Adrenal gland (tissue), 9 donors: ENCODE measurements at regions not wholly inside any gene's neighbourhood (a gene's known extent, or its start where the extent isn't known, plus 50 kb on each side); places are given as distances from the start of the nearest gene placed in this dataset.
"Not testable (repeated sequence)": the region's sequence is repeated elsewhere in the genome, so short reads cannot be mapped to it uniquely, and the experiment has no call there.

ENCODE experiments used
- DNase-seq, 7 donors: peaks; one replicate each; pipeline ENCODE4 v3.0.0-alpha.2; 2019 to 2020
- H3K27ac ChIP-seq, 5 donors: fragments of 200-600 bp; sonication (generic) in 4 of 5; 1 replicate in 3 of 5; 2 replicates in 2 of 5; pipeline versions ENCODE4 v1.5.1 to v1.8.0; 2016 to 2020; ENCODE audit warnings: mild to moderate bottlenecking in 1 of 5
- H3K27me3 ChIP-seq: fragments of 200-600 bp; 2 replicates; pipeline ENCODE4 v1.8.0; 2021
- H3K36me3 ChIP-seq, 2 donors: fragments of 200-600 bp; replicated peaks in 1 of 2; 1 replicate in 1 of 2; 2 replicates in 1 of 2; pipeline versions ENCODE4 v1.5.1 to v1.8.0; 2018 to 2022
- H3K4me1 ChIP-seq, 2 donors: fragments of 200-600 bp; replicated peaks in 1 of 2; 1 replicate in 1 of 2; 2 replicates in 1 of 2; pipeline versions ENCODE4 v1.5.1 to v1.8.0; 2018 to 2021
- H3K4me3 ChIP-seq, 4 donors: fragments of 200-600 bp; sonication (generic) in 3 of 4; one replicate each; pipeline ENCODE4 v1.5.1; 2016 to 2018
- H3K9me3 ChIP-seq, 3 donors: fragments of 200-600 bp; sonication (generic) in 1 of 3; replicated peaks in 1 of 3; 1 replicate in 2 of 3; 2 replicates in 1 of 3; pipeline versions ENCODE4 v1.5.1 to v1.8.0; 2016 to 2021
- POLR2A ChIP-seq, 2 donors: fragments of 450-650 bp; IDR thresholded peaks; one replicate each; pipeline ENCODE4 v1.6.1; 2017; ENCODE audit warnings: antibody characterized with exemption in 2 of 2, mild to moderate bottlenecking in 2 of 2, moderate library complexity in 1 of 2
- WGBS, 4 donors: extraction: QIAGEN DNeasy Blood & Tissue Kit in 2 of 4; methylation state at CpG; one replicate each; pipeline versions ENCODE4 v1.1.5 to v1.1.7; 2013 to 2017; 5-methylcytosine and 5-hydroxymethylcytosine counted together
- intact Hi-C, 2 donors: fragments of 100-400 bp; cut with DNase I; formaldehyde crosslinking; loops; one replicate each; pipeline versions ENCODE4 v1.14.1 to v1.15.0; 2022 to 2023
- TF ChIP-seq, protein P1 (sequence below), 6 experiments: fragments of 450-650 bp in 4 of 6; fragments of 200-600 bp in 2 of 6; sonication (generic) in 1 of 6; IDR thresholded peaks; 1 replicate in 5 of 6; 2 replicates in 1 of 6; pipeline versions ENCODE4 v1.5.1 to v1.8.0; 2016 to 2021; ENCODE audit warnings: antibody characterized with exemption in 6 of 6, mild to moderate bottlenecking in 2 of 6, moderate library complexity in 1 of 6
- donor health status: healthy with polysubstance abuse.
- donor health status: Bipolar disorder and iron deficiency.
- donor health status: DM: yes; HTN: yes; CAD: no.
- donor health status: DM: no; HTN: no; CAD: no.
- donor health status: DM: no; HTN: no; CAD: no.

DNA sequence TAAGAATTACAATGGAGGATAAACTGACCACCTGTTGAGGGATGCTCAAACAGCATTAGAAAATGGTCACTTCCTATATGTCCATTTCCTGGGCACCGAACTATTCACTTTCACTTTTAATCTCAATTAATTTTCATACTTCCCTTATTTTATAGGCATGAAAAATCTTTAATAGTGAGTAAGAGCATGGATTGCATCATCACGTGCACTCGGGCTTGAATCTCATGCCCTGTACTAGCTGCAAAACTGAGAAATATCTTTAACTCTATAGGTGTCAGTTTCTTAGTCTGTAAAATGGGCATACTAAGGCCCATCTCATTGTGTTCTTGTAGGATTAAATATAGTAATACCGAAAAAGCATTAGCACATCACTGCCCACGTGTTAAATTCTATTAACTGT, 183.9 kb upstream of the FIGN start:
- Histone ChIP-seq H3K36me3 (no peaks in the 10 kb centered on the region), H3K9me3 (no peaks in the 10 kb centered on the region), H3K4me3 (no peak overlapping the region), H3K27ac (no peak overlapping the region), H3K4me1 (no peaks in the 10 kb centered on the region), H3K27me3 (no peaks in the 10 kb centered on the region)
- no peak for TF ChIP-seq POLR2A (IDR thresholded peaks at IDR 0.05)
- intact Hi-C loops, result no loop called here
- WGBS, 4 donors, result 70 to 78% (median 71%) methylated on average over 5 of the region's 5 CpGs
- DNase-seq, result no peak

DNA sequence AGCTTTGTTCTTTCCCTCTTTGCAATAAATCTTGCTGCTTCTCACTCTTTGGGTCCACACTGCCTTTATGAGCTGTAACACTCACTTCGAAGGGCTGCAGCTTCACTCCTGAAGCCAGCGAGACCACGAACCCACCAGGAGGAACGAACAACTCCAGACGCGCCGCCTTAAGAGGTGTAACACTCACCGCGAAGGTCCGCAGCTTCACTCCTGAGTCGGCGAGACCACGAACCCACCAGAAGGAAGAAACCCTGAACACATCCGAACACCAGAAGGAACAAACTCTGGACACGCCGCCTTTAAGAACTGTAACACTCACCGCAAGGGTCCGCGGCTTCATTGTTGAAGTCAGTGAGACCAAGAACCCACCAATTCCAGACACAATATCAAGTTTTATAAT, 178.7 kb upstream of the FIGN start:
- H3K36me3 ChIP-seq, H3K4me3 ChIP-seq, intact Hi-C loops, H3K4me1 ChIP-seq, H3K27ac ChIP-seq, DNase-seq, H3K9me3 ChIP-seq, H3K27me3 ChIP-seq: not testable (repeated sequence)
- 94 to 96% (median 96%) methylated on average over 19 of the region's 19 CpGs for WGBS, 4 donors

DNA sequence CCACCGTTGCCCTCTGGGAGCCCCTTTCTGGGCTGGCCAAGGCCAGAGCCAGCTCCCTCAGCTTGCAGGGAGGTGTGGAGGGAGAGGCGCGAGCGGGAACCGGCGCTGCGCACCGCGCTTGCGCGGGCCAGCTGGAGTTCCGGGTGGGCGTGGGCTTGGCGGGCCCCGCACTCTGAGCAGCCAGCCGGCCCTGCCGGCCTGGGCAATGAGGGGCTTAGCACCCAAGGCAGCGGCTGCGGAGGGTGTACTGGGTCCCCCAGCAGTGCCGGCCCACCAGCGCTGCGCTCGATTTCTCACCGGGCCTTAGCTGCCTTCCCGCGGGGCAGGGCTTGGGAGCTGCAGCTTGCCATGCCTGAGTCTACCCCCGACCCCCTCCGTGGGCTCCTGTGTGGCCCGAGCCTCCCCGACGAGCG, 177.7 kb upstream of the FIGN start:
- H3K4me1 ChIP-seq, H3K4me3 ChIP-seq, H3K36me3 ChIP-seq, H3K27me3 ChIP-seq, H3K9me3 ChIP-seq, DNase-seq, H3K27ac ChIP-seq, intact Hi-C loops: not testable (repeated sequence)
- 64 to 88% (median 85%) methylated on average over 12 to 32 of the region's 32 CpGs for WGBS, 4 donors

DNA sequence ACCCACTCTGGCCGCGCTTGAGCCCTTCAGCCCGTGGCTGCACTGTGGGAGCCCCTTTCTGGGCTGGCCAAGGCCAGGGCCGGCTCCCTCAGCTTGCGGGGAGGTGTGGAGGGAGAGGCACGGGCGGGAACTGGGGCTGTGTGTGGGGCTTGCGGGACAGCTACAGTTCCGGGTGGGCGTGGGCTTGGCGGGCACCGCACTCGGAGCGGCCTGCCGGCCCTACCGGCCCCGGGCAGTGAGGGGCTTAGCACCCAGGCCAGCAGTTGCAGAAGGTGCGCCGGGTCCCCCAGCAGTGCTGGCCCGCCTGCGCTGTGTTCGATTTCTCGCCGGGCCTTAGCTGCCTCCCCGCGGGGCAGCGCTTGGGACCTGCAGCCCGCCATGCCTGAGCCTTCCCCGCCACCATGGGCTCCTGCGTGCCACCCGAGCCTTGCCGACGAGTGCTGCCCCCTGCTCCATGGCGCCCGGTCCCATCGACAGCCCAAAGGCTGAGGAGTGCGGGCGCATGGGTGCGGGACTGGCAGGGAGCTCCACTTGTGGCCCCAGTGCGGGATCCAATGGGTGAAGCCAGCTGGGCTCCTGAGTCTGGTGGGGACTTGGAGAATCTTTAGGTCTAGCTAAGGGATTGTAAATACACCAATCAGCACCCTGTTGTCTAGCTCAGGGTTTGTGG, 173.7 kb upstream of the FIGN start:
- Histone ChIP-seq H3K27me3 (no peaks in the 10 kb centered on the region), H3K27ac (no peak overlapping the region), H3K36me3 (no peaks in the 10 kb centered on the region), H3K4me1 (no peaks in the 10 kb centered on the region), H3K9me3 (no peaks in the 10 kb centered on the region), H3K4me3 (no peak overlapping the region)
- intact Hi-C loops, result no loop called here
- TF ChIP-seq POLR2A (IDR thresholded peaks at IDR 0.05), result no peak
- TF ChIP-seq, protein P1, sequence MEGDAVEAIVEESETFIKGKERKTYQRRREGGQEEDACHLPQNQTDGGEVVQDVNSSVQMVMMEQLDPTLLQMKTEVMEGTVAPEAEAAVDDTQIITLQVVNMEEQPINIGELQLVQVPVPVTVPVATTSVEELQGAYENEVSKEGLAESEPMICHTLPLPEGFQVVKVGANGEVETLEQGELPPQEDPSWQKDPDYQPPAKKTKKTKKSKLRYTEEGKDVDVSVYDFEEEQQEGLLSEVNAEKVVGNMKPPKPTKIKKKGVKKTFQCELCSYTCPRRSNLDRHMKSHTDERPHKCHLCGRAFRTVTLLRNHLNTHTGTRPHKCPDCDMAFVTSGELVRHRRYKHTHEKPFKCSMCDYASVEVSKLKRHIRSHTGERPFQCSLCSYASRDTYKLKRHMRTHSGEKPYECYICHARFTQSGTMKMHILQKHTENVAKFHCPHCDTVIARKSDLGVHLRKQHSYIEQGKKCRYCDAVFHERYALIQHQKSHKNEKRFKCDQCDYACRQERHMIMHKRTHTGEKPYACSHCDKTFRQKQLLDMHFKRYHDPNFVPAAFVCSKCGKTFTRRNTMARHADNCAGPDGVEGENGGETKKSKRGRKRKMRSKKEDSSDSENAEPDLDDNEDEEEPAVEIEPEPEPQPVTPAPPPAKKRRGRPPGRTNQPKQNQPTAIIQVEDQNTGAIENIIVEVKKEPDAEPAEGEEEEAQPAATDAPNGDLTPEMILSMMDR (IDR thresholded peaks at IDR 0.05), result no peak
- no peak for DNase-seq
- 91 to 96% (median 95%) methylated on average over 19 to 40 of the region's 40 CpGs for WGBS, 4 donors

DNA sequence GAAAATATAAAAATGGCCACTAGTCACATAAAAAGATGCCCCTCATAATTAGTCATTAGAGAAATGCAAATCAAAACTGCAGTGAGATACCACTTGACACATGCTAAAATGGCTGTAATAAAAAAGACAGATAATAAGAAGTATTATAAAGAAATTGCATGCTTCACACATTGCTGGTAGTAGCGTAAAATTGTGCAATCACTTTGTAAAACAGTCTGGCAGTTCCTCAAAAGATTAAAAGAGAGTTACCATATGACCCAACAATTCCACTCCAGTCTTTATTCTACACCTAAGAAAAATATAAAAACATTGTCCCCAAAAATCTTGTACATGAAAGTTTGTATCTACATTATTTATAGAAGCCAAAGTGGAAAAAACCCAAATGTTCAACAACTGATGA, 170.6 kb upstream of the FIGN start:
- H3K9me3 ChIP-seq, result no peaks in the 10 kb centered on the region
- H3K36me3 ChIP-seq, result no peaks in the 10 kb centered on the region
- no peak overlapping the region for H3K4me3 ChIP-seq
- H3K27ac ChIP-seq, result no peak overlapping the region
- no peaks in the 10 kb centered on the region for H3K27me3 ChIP-seq
- WGBS, 4 donors, result 78 to 88% (median 84%) methylated on average over 1 of the region's 1 CpG
- no peaks in the 10 kb centered on the region for H3K4me1 ChIP-seq
- no peak for DNase-seq
- TF ChIP-seq, protein P1 (IDR thresholded peaks at IDR 0.05), result no peak
- intact Hi-C loops, result no loop called here

DNA sequence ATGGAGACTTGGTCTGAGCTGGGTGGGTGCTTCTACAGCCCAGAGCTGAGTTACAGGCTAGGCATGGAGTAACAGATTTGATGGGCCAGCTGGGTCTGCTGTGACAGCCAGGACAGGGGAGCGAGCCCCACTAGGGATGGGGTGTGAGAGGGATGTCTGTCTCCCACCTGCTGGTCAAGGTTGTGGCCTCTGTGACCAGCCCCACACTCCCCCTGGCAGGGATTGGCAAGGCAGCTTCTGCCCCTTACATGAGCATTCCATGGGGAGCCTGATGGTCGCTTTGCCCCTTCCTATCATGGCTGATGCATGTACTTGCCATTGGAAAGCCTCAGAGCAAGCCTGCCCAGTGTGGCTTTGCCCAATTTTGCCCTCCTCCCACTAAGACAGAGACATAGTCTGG, 162.0 kb upstream of the FIGN start:
- TF ChIP-seq POLR2A (IDR thresholded peaks at IDR 0.05), result no peak
- TF ChIP-seq, protein P1 (IDR thresholded peaks at IDR 0.05), result no peak
- H3K36me3 ChIP-seq, result no peaks in the 10 kb centered on the region
- no peaks in the 10 kb centered on the region for H3K4me1 ChIP-seq
- H3K27me3 ChIP-seq, result no peaks in the 10 kb centered on the region
- no peak overlapping the region for H3K4me3 ChIP-seq
- intact Hi-C loops, result no loop called here
- no peak overlapping the region for H3K27ac ChIP-seq
- no peak for DNase-seq
- no peaks in the 10 kb centered on the region for H3K9me3 ChIP-seq
- WGBS, 4 donors, result 76 to 81% methylated on average over 2 of the region's 2 CpGs; no CpG with 5 or more reads in 2 of the 4 donors

DNA sequence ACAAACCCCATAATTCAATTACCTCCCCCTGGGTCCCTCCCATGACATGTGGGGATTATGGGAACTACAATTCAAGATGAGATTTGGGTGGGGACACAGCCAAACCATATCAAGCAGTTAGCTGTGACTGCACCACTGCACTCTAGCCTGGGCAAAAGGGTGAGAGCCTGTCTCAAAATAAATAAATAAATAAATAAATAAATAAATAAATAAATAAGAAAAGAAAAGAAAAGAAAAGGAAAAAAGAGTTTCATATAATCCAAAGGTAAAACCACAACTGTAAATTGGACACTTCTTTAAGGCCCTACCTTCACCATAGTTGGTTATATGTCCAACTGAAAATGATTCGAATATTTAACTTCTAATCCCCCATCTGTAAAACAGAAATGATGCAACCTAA, 157.6 kb upstream of the FIGN start:
- 0 to 82% (median 17%) methylated on average over 1 of the region's 1 CpG for WGBS, 4 donors
- intact Hi-C loops, H3K4me1 ChIP-seq, DNase-seq, H3K27me3 ChIP-seq, H3K27ac ChIP-seq, H3K9me3 ChIP-seq, H3K36me3 ChIP-seq, H3K4me3 ChIP-seq: not testable (repeated sequence)
